GM12864 (cell line): ENCODE measurements at regions not wholly inside any gene's neighbourhood (a gene's known extent, or its start where the extent isn't known, plus 50 kb on each side); places are given as distances from the start of the nearest gene placed in this dataset.

Source experiments
- DNase-seq: peaks from one replicate; pipeline ENCODE4 v3.0.0-alpha.2; 2011; ENCODE audit warnings: low read depth
- H3K4me3 ChIP-seq: 2 replicates; pipeline ENCODE4 v1.5.1; 2011; ENCODE audit warnings: mild to moderate bottlenecking, low read depth, low read length, control low read depth
- CTCF ChIP-seq: IDR thresholded peaks from 2 replicates; pipeline ENCODE4 v1.5.1; 2011; ENCODE audit warnings: low read depth, mild to moderate bottlenecking, moderate library complexity, low read length, control low read depth, inconsistent platforms; ENCODE audit errors: missing control alignments

GRCh38 chr2:201966691-201967438, 66.8 kb upstream of the FZD7 start:
- TF ChIP-seq CTCF: no peak
- DNase-seq: no peak
- no peak overlapping the region for H3K4me3 ChIP-seq

- TF ChIP-seq CTCF: no peak
Observed at GRCh38 chr2:201968050-201968449, 65.6 kb upstream of the FZD7 start.

GRCh38 chr2:201968476-201968875, 65.2 kb upstream of the FZD7 start:
- TF ChIP-seq CTCF: no peak
- no peak for DNase-seq
- H3K4me3 ChIP-seq: no peak overlapping the region

More at GRCh38 chr2:201968050-201968449, 65.6 kb upstream of the FZD7 start:
- no peak overlapping the region for H3K4me3 ChIP-seq
- DNase-seq: no peak

- DNase-seq: no peak
Observed at GRCh38 chr2:201969241-201969937, 64.3 kb upstream of the FZD7 start.

GRCh38 chr2:201969938-201970785, 63.5 kb upstream of the FZD7 start:
- TF ChIP-seq CTCF: no peak
- no peak for DNase-seq
- H3K4me3 ChIP-seq: no peak overlapping the region

More at GRCh38 chr2:201969241-201969937, 64.3 kb upstream of the FZD7 start:
- no peak overlapping the region for H3K4me3 ChIP-seq
- TF ChIP-seq CTCF: no peak

GRCh38 chr2:201970786-201971108, 62.9 kb upstream of the FZD7 start:
- DNase-seq: no peak
- H3K4me3 ChIP-seq: no peak overlapping the region
- TF ChIP-seq CTCF: no peak
